Right lung (tissue), 2 donors: ENCODE measurements at regions not wholly inside any gene's neighbourhood (a gene's known extent, or its start where the extent isn't known, plus 50 kb on each side); places are given as distances from the start of the nearest gene placed in this dataset.
"Not testable (repeated sequence)": the region's sequence is repeated elsewhere in the genome, so short reads cannot be mapped to it uniquely, and the experiment has no call there.

Experiments used
- DNase-seq, 2 donors: peaks; one replicate each; pipeline ENCODE4 v3.0.0-alpha.2; 2013

- DNase-seq, result no peak
These were observed 387.0 kb downstream of the USP25 start for GRCh38 chr21:16116798-16117197.

DNA sequence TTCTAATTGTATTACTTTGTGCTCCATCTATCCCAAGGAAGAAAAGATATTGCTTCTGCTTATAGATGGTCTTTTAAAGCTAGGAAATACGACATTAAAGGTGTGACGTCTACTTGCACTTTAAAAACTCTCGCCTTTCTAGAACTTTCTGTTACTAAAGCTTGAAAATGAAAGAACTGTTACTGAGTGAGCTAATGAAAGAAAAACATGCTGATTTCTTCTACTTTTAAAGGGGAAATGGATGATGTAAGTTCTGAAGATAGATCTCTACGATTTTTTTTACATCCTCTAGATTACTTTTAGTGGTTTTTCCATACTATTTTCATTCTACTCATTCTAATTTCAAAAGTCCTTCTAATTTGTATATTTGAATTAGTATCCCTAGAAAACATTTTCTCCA is 387.5 kb downstream of the USP25 start:
- DNase-seq, result no peak

- peak in 1 of 2 donors; percentile 5 for DNase-seq
These were observed 388.2 kb downstream of the USP25 start for GRCh38 chr21:16117851-16118590.

DNA sequence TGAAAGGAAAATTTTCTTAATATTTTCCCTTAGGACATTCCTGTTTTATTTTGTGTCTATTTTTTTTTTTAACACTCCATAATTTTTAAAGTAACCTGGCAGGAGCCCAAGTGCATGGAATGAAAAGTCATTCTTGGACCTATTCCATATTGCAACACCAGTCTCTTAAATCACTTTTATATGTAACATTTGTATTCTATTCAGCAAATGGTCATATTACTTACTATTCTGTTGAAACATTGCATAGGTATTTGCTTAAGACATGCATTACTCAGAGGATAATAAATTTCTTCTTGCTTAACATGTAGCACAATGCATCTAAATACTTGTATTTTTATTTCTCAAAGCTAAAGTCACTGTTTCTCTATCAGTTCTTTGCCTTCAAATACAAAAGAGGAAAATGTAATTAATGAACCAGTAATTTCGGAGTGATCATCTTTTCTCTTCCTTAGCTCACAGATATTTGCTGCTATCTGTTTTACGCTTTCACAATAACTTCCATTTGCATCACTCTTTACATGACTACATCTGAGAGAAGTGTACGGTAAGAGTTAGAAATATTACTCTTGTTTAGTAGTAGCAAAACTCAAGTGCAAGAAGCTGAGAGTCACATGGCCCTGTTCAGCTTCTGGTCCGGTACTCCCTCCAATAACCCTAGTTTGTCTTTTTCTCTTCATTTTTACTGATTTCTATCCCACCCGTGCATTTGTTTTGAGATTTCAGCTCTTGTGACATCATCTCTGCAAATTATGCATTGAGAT is 394.8 kb downstream of the USP25 start:
- DNase-seq, result peak; percentile 60 to 71

GRCh38 chr21:16125274-16125673 is 395.5 kb downstream of the USP25 start:
- DNase-seq, result no peak

- DNase-seq, result not testable (repeated sequence)
These were observed 402.7 kb downstream of the USP25 start for GRCh38 chr21:16132453-16132852.

DNA sequence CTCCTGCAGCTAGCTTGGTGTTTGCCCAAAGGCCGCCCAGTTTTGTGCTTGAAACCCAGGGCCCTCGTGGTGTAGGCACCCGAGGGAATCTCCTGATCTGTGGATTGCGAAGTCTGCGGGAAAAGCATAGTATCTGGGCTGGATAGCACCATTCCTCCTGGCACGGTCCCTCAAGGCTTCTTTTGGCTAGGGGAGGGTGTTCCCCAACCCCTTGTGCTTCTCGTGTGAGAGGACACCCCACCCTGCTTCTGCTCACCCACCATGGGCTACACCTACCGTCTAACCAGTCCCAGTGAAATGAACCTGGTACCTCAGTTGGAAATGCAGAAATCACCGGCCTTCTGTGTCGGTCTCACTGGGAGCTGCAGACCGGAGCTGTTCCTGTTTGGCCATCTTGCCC is 403.5 kb downstream of the USP25 start:
- DNase-seq, result no peak

DNA sequence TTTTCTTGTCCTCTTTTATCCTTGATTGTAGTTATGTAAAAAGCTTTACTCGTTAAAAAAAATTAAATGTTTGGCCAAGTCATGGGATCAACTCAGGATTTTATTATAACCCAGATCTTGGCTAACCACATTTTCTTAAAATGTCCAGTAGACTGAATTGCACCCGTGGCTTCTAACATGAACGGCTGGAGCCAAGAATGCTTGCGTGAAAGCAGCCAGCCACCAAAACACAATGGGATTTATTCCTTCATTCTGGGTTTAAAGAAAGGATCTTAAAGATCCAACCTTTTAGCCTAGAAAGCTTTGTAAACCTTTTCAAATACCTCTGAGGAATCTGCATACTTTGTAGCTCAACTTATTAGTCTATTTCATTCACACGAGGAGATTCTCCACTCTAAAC is 404.4 kb downstream of the USP25 start:
- no peak for DNase-seq

DNA sequence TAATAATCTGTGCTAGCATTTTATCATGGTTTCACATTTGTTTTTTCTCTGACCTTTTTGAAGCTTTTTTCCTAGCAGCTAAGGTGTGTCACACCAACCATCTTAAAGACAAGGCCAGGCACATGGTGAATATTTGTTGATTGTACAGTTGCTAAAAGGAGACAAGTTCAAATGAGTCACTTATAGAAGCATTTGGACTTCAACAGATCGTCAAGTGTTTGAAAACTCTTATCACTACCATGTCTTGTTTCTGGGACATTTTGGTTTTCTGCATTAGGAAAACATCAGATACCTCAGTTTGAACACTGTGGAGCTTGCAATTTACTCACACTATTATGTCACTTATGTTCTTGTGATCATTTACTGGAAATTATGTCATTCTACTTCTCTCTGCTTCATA is 407.3 kb downstream of the USP25 start:
- DNase-seq, result no peak

GRCh38 chr21:16145052-16145451 is 415.3 kb downstream of the USP25 start:
- DNase-seq, result no peak

DNA sequence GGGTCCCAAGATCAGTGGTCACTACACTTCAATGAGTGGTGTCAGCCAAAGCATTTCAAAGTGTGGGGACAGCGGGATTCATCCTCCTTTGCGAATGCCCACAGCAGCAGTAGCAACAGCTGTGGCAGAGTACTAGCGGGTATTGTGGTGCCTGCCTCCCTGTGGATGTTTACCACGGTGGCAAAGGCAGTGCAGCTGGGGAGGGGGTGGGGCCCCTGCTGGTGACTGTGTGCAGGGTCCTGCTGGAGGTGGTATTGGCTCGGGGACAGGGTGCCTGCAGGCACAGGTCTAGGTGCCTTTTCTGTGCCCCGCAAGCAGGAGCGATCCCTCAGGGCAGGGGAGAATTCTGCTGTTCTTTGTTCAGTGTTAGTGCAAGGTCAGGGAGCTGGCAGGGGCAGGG is 415.7 kb downstream of the USP25 start:
- DNase-seq, result no peak

GRCh38 chr21:16154321-16154720 is 424.5 kb downstream of the USP25 start:
- no peak for DNase-seq

GRCh38 chr21:16154951-16155635 is 425.3 kb downstream of the USP25 start:
- no peak for DNase-seq

DNA sequence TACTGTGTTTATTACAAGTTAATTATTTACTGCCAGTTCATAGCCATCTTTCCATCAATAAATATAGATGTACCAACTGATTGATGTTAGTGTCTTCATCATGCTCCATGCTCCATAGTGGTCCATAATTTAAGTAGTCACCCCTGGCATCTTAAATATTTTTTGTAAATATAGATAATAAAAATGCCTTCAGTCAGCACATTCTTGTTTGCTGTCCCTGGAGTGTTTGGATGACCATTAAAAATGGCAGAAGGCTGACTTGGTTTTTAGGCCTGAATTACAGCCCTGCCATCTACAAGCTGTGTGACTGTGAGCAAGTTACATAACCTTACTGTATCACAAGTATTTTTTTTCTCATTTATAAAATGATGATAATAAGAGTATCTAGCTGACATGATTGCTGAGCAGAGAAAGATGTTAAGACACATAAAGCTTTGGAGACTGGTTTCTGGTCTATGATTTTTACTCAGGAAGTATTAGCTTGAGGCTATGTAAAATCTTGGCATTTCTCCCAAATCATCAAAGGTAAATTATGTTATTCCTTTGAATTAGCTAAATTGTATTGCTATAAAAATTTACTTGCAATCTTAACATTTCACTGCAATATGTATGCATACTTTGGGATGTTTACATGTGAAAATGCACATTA is 427.2 kb downstream of the USP25 start:
- DNase-seq, result no peak

DNA sequence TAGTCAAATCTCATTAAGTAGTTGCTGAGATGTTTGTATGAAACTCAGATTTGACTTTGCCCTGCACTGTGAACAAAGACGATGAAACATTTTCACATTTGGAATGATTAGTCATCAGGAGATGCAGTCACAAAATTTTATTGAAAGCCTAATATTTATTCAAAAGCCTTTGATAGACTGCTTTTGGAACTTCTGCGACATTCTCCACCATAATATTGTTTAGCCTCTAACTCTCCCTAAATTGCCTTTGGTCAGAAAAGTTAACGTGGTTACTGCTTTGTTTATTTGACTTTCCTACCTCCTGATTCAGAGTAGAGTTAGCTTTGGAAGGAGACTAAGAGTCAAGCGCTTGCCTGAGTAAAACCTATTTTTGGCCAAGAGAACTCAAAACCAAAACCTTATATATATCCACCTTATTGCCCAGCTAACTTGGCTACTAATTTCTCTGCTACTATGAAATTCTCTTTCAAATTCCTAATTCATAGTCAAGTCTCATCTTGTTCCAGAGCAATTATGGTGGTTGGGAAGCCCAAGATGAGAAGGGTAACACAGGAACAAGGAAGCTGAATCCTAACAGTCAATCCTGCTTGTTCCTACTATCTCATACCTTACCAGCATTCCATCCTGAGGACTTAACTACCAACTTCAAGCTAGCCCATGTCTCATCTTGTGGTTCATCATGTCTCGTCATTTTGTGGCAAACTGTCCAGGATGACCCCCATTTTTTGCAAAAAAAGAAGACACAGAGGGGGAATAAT is 429.6 kb downstream of the USP25 start:
- DNase-seq, result no peak

- DNase-seq, result no peak
These were observed 430.2 kb downstream of the USP25 start for GRCh38 chr21:16159971-16160350.

DNA sequence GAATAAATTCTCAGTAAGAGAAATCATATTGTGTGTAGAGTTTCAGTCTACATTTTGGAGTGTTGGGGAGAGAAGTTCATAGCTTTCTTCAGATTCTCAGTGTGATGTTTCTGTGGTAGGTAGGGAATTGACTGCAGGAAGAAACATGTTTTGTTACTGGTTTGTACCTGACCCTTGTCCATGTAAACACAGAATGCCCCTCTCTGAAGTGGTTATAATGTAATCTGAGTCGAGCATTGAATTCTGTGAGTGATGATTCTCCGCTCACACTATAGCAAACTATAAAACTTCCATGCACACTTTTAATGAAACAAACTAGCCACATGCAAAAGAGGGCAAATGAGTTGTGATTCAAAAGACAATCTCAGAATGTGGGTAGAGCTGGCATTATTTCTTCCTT is 433.2 kb downstream of the USP25 start:
- no peak for DNase-seq

- no peak for DNase-seq
These were observed 439.3 kb downstream of the USP25 start for GRCh38 chr21:16169102-16169511.

- DNase-seq, result no peak
These were observed 440.0 kb downstream of the USP25 start for GRCh38 chr21:16169779-16170178.

GRCh38 chr21:16176570-16176969 is 446.8 kb downstream of the USP25 start:
- no peak for DNase-seq

DNA sequence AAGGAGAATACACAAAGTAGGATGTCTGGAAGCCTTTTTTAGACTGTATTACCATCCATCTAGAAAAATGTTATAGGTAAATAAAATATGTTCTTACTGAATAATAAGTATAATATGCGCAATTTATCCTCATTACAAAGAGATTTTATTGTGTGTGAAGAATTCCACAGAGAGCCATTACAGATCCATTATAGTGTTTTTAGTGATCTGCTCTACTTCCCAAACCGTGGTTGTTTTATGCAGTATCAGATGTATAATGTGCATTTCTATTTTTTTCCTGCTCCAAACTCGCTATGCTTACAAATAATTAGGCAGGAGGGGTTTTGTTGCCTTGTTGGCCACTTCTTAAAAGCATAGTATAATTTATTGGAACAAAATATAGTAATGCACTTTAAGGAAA is 447.8 kb downstream of the USP25 start:
- DNase-seq, result no peak

- DNase-seq, result no peak
These were observed 450.0 kb downstream of the USP25 start for GRCh38 chr21:16179773-16180172.
